ENCODE measurements at regions not wholly inside any gene's neighbourhood (a gene's known extent, or its start where the extent isn't known, plus 50 kb on each side); places are given as distances from the start of the nearest gene placed in this dataset.

DNA sequence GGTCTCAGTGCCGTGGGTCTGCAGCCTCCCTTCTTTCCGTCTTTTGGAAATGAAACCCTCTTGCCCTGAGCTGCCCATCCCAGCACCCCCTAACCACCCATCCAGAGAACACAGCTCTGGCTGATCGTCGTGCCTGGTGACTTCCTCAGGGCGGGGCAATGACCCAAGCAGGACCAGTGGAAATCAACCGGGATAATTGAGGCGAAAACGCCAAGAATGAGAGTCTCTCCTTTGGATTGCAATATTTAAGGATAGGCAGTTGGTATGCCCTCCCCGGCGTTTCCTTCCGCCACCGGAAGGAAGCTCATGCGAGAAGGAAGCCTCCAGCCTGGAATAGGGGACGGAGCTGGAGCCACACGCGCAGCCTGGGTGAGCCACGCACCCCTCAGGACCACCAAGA is 73.7 kb upstream of the PFKP start:
- POLR2A ChIA-PET = interaction anchor here (0.6 kb wide), 2 partner anchors 41 to 181 kb away, joined by 4 to 6 read pairs; no protein-coding TSS in a partner anchor

More for the DNA sequence above, 73.7 kb upstream of the PFKP start:
- Histone ChIP-seq H3K27ac (ENCODE audit: extremely low read depth, low read depth, low read length) (no peak overlapping the region), H3K36me3 (ENCODE audit: control insufficient read depth in 2 of 2, insufficient read depth in 1 of 2, low read length in 2 of 2) (no peaks in the 10 kb centered on the region), H3K4me1 (ENCODE audit: control insufficient read depth, insufficient read depth, low read length) (no peaks in the 10 kb centered on the region), H3K4me3 (ENCODE audit: low read depth, low read length) (no peak overlapping the region), H3K9me3 (ENCODE audit: control insufficient read depth, insufficient read depth, low read depth, low read length) (no peaks in the 10 kb centered on the region)
- no peak for TF ChIP-seq ZNF398 (tag by site-specific recombination; IDR thresholded peaks at IDR 0.05)
- no peak for TF ChIP-seq ZNF26 (tag by site-specific recombination; IDR thresholded peaks at IDR 0.05)
- TF ChIP-seq HIC1 (tag by site-specific recombination; IDR thresholded peaks at IDR 0.05) = no peak
- TF ChIP-seq ZNF248 (tag by site-specific recombination; IDR thresholded peaks at IDR 0.05) = no peak
- no peak for TF ChIP-seq ZBTB11 (tag by site-specific recombination; conservative IDR thresholded peaks at IDR 0.05; ENCODE audit: low read depth)
- TF ChIP-seq ZNF169 (tag by site-specific recombination; IDR thresholded peaks at IDR 0.05) = no peak
- TF ChIP-seq OSR2 (tag by site-specific recombination; IDR thresholded peaks at IDR 0.05) = no peak
- TF ChIP-seq, protein P1, sequence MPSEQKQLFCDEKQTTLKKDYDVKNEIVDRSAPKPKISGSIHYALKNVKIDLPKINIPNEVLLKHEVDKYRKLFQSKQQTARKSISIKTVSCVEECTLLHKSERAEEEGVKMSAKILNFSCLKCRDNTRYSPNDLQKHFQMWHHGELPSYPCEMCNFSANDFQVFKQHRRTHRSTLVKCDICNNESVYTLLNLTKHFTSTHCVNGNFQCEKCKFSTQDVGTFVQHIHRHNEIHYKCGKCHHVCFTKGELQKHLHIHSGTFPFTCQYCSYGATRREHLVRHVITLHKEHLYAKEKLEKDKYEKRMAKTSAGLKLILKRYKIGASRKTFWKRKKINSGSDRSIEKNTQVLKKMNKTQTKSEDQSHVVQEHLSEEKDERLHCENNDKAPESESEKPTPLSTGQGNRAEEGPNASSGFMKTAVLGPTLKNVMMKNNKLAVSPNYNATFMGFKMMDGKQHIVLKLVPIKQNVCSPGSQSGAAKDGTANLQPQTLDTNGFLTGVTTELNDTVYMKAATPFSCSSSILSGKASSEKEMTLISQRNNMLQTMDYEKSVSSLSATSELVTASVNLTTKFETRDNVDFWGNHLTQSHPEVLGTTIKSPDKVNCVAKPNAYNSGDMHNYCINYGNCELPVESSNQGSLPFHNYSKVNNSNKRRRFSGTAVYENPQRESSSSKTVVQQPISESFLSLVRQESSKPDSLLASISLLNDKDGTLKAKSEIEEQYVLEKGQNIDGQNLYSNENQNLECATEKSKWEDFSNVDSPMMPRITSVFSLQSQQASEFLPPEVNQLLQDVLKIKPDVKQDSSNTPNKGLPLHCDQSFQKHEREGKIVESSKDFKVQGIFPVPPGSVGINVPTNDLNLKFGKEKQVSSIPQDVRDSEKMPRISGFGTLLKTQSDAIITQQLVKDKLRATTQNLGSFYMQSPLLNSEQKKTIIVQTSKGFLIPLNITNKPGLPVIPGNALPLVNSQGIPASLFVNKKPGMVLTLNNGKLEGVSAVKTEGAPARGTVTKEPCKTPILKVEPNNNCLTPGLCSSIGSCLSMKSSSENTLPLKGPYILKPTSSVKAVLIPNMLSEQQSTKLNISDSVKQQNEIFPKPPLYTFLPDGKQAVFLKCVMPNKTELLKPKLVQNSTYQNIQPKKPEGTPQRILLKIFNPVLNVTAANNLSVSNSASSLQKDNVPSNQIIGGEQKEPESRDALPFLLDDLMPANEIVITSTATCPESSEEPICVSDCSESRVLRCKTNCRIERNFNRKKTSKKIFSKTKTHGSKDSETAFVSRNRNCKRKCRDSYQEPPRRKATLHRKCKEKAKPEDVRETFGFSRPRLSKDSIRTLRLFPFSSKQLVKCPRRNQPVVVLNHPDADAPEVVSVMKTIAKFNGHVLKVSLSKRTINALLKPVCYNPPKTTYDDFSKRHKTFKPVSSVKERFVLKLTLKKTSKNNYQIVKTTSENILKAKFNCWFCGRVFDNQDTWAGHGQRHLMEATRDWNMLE (tag by site-specific recombination; conservative IDR thresholded peaks at IDR 0.05; ENCODE audit: low read depth) = no peak
- CTCF ChIA-PET = interaction anchor here (0.6 kb wide), 2 partner anchors 34 to 1875 kb away, joined by 3 to 4 read pairs; no protein-coding TSS in a partner anchor
